ENCODE measurements at regions not wholly inside any gene's neighbourhood (a gene's known extent, or its start where the extent isn't known, plus 50 kb on each side); places are given as distances from the start of the nearest gene placed in this dataset.
A peak's percentile ranks its signal among the peaks of the same experiment; 100 is the strongest.
"Not testable (repeated sequence)": the region's sequence is repeated elsewhere in the genome, so short reads cannot be mapped to it uniquely, and the experiment has no call there.

DNA sequence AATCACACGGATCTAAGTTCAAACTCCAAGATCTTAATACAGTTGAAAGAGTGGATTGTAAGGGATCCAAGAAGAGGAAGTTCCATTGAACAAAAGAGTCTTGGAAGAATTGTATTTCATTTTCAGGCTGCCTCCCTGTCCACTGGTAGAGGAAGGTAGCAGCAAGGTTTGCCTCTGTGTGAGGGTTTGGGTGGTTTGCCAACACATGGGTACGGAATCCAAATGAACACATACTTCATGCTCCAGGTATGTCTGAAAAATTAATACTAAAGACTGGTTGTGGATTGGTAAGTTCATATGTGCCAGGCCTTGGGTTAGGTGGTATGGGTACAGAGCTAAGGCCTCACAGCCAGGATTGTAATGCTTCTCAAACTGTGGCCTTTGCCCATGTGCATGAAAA, 523.6 kb upstream of the BOD1L1 start:
- no peaks in the 10 kb centered on the region for H3K9me3 ChIP-seq (ENCODE audit: control insufficient read depth, low read length)
- H3K27me3 ChIP-seq (replicated peaks; ENCODE audit: control insufficient read depth, insufficient read depth, low read length), result no peaks in the 10 kb centered on the region
- H3K4me1 ChIP-seq (ENCODE audit: control insufficient read depth, insufficient read depth, low read length), result no peaks in the 10 kb centered on the region
- H3K4me3 ChIP-seq (ENCODE audit: low read length), result no peak overlapping the region
- no peaks in the 10 kb centered on the region for H3K36me3 ChIP-seq (ENCODE audit: control insufficient read depth, insufficient read depth, low read length, severe bottlenecking)
- H3K9ac ChIP-seq (ENCODE audit: low read length), result no peak overlapping the region
- DNase-seq (ENCODE audit: low read depth), result no peak

DNA sequence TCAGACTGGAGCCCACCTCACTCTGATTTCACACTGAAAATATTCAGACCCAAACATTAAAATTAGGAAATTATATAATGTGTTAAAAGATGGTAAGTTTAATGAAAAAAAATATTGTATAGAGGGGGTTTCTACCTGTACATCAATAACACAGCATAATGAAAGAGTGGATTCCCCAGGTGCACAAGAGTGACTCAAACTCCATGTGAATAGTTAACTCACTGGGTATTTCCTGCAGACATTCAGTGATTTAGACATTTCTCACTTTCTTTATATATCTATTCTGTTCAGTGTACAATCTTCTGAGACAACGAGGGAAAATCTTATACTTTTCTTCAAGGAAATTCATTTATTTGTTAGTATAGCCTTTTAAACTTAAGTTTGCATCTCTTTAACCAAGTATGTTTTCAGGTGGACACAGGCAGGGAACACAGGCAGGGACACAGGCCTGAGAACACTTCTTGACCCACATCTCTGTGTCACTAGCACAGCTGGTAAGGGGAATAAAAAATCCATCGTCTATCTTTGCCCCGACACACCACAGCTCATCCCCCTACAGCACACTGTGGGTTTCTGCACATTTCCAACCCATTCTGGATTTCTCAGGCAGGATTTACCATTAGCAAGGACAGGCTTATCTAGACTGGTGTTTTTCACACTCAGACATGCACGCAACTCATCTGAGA, 525.5 kb upstream of the BOD1L1 start:
- Histone ChIP-seq H3K4me3 (ENCODE audit: low read length) (no peak overlapping the region), H3K27me3 (replicated peaks; ENCODE audit: control insufficient read depth, insufficient read depth, low read length) (no peaks in the 10 kb centered on the region), H3K9ac (ENCODE audit: low read length) (no peak overlapping the region), H3K9me3 (ENCODE audit: control insufficient read depth, low read length) (no peaks in the 10 kb centered on the region), H3K36me3 (ENCODE audit: control insufficient read depth, insufficient read depth, low read length, severe bottlenecking) (no peaks in the 10 kb centered on the region), H3K4me1 (ENCODE audit: control insufficient read depth, insufficient read depth, low read length) (no peaks in the 10 kb centered on the region)
- DNase-seq (ENCODE audit: low read depth), result no peak

DNA sequence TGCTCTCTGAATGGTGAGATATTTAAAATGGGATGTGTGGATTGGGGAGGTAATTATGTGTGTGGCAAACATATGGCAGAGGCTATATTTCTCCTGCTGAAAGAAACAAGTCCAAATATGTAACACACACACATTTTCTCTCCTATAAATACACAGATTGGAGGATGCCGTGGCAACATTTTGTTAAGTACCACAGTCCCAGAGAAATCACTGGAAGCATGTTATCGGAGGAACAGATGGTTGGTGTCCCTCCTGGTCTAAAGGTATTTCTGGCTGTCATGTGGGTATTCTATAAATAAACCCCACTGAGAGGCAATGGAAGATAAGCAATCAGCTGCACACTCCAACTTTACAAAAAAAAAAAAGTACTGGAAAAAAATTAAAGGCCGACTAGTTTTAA, 528.3 kb upstream of the BOD1L1 start:
- Histone ChIP-seq H3K36me3 (ENCODE audit: control insufficient read depth, insufficient read depth, low read length, severe bottlenecking) (no peaks in the 10 kb centered on the region), H3K9ac (ENCODE audit: low read length) (no peak overlapping the region), H3K27me3 (replicated peaks; ENCODE audit: control insufficient read depth, insufficient read depth, low read length) (no peaks in the 10 kb centered on the region), H3K9me3 (ENCODE audit: control insufficient read depth, low read length) (no peaks in the 10 kb centered on the region), H3K4me1 (ENCODE audit: control insufficient read depth, insufficient read depth, low read length) (no peaks in the 10 kb centered on the region), H3K4me3 (ENCODE audit: low read length) (no peak overlapping the region)
- no peak for DNase-seq (ENCODE audit: low read depth)

DNA sequence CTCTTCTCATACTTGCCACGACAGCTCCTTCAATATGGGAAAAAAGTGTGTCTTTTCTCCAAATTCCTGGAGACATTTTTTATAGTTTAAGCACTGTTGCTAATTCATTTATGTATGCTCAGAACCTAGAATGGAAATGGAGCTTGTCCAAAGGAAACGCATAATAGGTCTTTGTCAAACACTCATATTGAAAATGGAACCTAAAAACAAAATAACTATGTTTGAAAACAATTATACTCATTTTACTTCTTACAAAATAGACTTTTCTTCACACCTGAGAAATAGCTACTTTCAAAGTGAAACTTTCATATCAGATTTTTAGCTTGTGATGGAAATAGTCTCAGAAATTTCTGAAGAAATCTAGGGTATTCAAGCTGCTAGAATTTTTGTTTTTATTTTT, 529.7 kb upstream of the BOD1L1 start:
- H3K27me3 ChIP-seq (replicated peaks; ENCODE audit: control insufficient read depth, insufficient read depth, low read length), result no peaks in the 10 kb centered on the region
- H3K4me1 ChIP-seq (ENCODE audit: control insufficient read depth, insufficient read depth, low read length), result no peaks in the 10 kb centered on the region
- no peak overlapping the region for H3K4me3 ChIP-seq (ENCODE audit: low read length)
- H3K9ac ChIP-seq (ENCODE audit: low read length), result no peak overlapping the region
- H3K9me3 ChIP-seq (ENCODE audit: control insufficient read depth, low read length), result no peaks in the 10 kb centered on the region
- DNase-seq (ENCODE audit: low read depth), result no peak
- no peaks in the 10 kb centered on the region for H3K36me3 ChIP-seq (ENCODE audit: control insufficient read depth, insufficient read depth, low read length, severe bottlenecking)

DNA sequence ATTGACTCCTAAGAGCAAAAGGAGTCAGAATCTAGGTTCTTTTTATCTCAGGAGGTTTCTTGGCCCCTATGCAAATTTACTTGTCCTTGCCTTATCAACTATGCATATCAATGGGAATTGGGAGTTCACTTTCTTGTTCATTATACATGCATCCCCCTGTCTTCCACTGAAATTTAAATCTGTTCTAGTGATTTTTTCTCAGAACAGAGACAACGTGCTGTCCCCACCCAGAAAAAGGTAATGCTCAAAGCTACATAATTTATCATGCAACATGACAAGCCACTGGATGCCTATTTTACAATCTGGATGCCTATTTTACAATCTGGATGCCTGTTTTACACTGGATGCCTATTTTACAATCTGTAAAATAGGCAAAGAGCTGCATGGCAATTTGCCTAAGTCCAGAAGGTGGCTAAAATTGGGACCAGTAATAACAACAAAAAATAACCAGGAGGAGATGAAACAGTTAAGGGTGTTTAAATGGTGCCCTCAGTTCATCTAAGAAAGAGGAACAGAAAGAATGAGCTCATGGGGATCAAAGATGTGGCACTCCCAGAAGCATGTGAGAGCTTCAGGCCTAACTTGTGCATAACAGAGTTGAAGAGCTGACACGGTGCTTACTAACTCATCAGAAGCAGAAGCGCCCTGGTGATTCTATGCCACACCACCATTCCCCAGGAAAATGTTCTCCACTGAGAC, 537.8 kb upstream of the BOD1L1 start:
- no peaks in the 10 kb centered on the region for H3K36me3 ChIP-seq (ENCODE audit: control insufficient read depth, insufficient read depth, low read length, severe bottlenecking)
- no peaks in the 10 kb centered on the region for H3K9me3 ChIP-seq (ENCODE audit: control insufficient read depth, low read length)
- H3K9ac ChIP-seq (ENCODE audit: low read length), result no peak overlapping the region
- H3K27me3 ChIP-seq (replicated peaks; ENCODE audit: control insufficient read depth, insufficient read depth, low read length), result no peaks in the 10 kb centered on the region
- peaks cover 16% of the 10 kb centered on the region for H3K4me1 ChIP-seq (ENCODE audit: control insufficient read depth, insufficient read depth, low read length)
- H3K4me3 ChIP-seq (ENCODE audit: low read length), result no peak overlapping the region
- DNase-seq (ENCODE audit: low read depth), result no peak

DNA sequence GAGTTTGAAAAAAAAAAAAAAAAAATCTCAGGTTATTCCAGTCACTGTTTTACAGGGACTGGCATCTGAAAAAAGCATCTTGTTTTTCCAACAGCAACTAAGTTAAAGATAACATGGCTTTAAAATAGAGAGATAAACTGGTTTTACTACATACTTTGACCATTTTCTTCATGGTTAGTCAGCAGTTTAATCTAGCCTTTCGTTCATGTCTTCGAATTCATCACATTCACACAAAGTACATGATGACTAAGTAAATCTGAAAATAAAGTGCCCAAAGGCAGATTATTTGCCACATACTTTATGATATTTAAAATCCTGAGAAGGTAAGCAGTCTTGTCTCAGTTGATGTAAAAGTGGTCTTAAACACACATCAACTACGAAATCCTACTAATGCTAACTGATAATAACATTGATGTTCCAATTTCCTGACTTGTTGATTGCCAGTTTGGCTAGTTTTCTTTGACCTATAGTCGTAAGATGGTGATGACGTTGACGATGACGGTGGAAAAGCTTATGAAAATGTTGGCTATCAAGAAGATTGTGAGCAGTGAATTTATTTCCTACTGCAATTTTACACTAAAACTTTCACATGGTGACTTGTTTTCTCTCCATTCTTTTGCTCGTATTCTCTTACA, 540.5 kb upstream of the BOD1L1 start:
- H3K27me3 ChIP-seq (replicated peaks; ENCODE audit: control insufficient read depth, insufficient read depth, low read length), result no peaks in the 10 kb centered on the region
- peaks cover 16% of the 10 kb centered on the region for H3K4me1 ChIP-seq (ENCODE audit: control insufficient read depth, insufficient read depth, low read length)
- no peaks in the 10 kb centered on the region for H3K36me3 ChIP-seq (ENCODE audit: control insufficient read depth, insufficient read depth, low read length, severe bottlenecking)
- DNase-seq (ENCODE audit: low read depth), result peak; percentile 15
- H3K4me3 ChIP-seq (ENCODE audit: low read length), result no peak overlapping the region
- no peak overlapping the region for H3K9ac ChIP-seq (ENCODE audit: low read length)
- no peaks in the 10 kb centered on the region for H3K9me3 ChIP-seq (ENCODE audit: control insufficient read depth, low read length)

DNA sequence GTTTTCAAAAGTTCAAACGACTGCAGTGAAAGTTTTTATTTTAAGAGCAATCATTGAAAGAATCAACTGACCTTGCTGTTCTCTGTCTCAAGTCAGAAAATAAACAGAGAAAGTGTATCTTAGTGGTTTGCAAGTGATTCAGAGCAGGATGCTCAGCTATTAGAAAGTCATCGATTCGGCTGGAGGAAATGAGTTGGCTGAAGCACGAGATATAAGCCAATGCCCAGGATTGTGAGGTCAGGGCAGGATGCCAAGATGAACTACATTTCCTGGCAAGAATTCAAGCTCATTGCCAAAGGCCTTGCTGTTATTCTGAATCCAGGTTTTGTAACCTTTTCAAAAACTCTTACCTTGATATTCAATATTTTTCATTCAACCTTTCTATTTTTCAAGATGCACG, 541.4 kb upstream of the BOD1L1 start:
- DNase-seq (ENCODE audit: low read depth), result peak; percentile 63
- Histone ChIP-seq H3K9ac (ENCODE audit: low read length) (peak overlapping the region; percentile 19), H3K4me1 (ENCODE audit: control insufficient read depth, insufficient read depth, low read length) (peaks cover 16% of the 10 kb centered on the region), H3K4me3 (ENCODE audit: low read length) (no peak overlapping the region), H3K27me3 (replicated peaks; ENCODE audit: control insufficient read depth, insufficient read depth, low read length) (no peaks in the 10 kb centered on the region), H3K9me3 (ENCODE audit: control insufficient read depth, low read length) (no peaks in the 10 kb centered on the region), H3K36me3 (ENCODE audit: control insufficient read depth, insufficient read depth, low read length, severe bottlenecking) (no peaks in the 10 kb centered on the region)

DNA sequence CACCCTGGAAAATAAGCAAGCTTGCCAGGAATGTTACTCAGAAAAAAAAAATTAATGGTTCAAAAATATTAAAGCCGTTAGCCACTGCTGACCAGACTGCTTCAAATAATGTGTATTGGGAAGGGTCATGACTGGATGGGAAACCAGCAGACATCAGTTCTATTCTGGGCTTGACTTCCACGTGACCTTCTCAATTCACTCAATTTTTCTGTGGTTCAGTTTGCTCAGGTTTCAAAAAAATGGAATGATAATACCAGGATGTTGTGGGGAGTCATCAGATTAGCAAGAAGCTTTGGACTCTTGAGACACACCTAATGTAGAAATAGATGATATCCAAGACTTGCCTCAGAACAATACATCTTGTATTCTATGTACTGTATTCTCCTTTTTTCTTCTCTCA, 541.9 kb upstream of the BOD1L1 start:
- Histone ChIP-seq H3K9me3 (ENCODE audit: control insufficient read depth, low read length) (no peaks in the 10 kb centered on the region), H3K4me1 (ENCODE audit: control insufficient read depth, insufficient read depth, low read length) (peaks cover 16% of the 10 kb centered on the region), H3K4me3 (ENCODE audit: low read length) (no peak overlapping the region), H3K9ac (ENCODE audit: low read length) (no peak overlapping the region), H3K27me3 (replicated peaks; ENCODE audit: control insufficient read depth, insufficient read depth, low read length) (no peaks in the 10 kb centered on the region), H3K36me3 (ENCODE audit: control insufficient read depth, insufficient read depth, low read length, severe bottlenecking) (no peaks in the 10 kb centered on the region)
- DNase-seq (ENCODE audit: low read depth), result peak; percentile 3

DNA sequence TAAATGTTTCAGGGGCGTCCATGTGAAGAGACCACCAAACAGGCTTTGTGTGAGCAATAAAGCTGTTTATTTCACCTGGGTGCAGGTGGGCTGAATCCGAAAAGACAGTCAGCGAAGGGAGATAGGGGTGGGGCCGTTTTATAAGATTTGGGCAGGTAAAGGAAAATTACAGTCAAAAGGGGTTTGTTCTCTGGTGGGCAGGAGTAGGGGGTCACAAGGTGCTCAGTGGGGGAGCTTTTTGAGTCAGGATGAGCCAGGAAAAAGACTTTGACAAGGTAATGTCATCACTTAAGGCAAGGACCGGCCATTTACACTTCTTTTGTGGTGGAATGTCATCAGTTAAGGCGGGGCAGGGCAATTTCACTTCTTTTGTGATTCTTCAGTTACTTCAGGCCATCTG, 542.4 kb upstream of the BOD1L1 start:
- DNase-seq (ENCODE audit: low read depth); H3K9me3 ChIP-seq (ENCODE audit: control insufficient read depth, low read length); H3K36me3 ChIP-seq (ENCODE audit: control insufficient read depth, insufficient read depth, low read length, severe bottlenecking); H3K27me3 ChIP-seq (replicated peaks; ENCODE audit: control insufficient read depth, insufficient read depth, low read length); H3K4me3 ChIP-seq (ENCODE audit: low read length); H3K9ac ChIP-seq (ENCODE audit: low read length): not testable (repeated sequence)
- peaks cover 16% of the 10 kb centered on the region for H3K4me1 ChIP-seq (ENCODE audit: control insufficient read depth, insufficient read depth, low read length)

DNA sequence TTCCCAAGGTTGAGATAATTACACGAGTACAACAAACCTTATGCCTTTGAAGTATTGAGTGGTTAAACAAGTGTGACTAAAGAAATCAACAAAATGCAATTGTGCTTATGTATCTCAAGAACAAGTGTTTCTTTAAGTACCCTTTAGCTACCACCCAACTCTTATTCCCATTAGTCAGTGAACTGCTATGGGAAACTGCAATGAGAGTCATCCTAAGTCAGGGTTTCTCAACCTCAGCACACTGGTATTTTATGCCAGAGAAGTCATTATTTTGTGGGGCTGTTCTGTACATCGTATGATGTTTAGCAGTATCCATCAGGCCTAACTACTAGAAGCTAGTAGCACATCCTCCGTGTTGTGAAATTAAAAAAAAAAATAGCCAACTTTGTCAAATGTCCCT, 549.1 kb upstream of the BOD1L1 start:
- Histone ChIP-seq H3K9me3 (ENCODE audit: control insufficient read depth, low read length) (no peaks in the 10 kb centered on the region), H3K4me1 (ENCODE audit: control insufficient read depth, insufficient read depth, low read length) (peaks cover 2% of the 10 kb centered on the region), H3K36me3 (ENCODE audit: control insufficient read depth, insufficient read depth, low read length, severe bottlenecking) (no peaks in the 10 kb centered on the region), H3K9ac (ENCODE audit: low read length) (no peak overlapping the region), H3K27me3 (replicated peaks; ENCODE audit: control insufficient read depth, insufficient read depth, low read length) (no peaks in the 10 kb centered on the region), H3K4me3 (ENCODE audit: low read length) (no peak overlapping the region)
- DNase-seq (ENCODE audit: low read depth), result no peak

DNA sequence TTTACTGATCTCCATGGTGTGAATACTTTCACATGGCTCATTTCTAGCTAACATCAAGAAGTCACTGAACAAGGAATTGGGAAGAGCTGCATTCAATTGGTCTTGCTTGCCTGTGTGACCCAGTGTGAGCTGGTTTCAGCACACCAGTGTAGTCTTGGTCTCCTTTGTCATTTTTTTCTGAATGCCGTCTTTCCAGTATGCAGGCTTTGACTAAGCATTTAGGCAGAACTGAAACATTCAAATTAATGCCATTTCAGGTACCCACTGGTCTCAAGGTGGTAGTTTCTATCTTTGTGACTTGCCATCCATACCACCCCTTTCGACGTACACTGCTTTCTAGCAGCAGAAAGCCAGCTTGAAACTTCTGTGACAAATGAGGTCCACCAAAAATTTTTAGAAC, 550.5 kb upstream of the BOD1L1 start:
- no peak overlapping the region for H3K4me3 ChIP-seq (ENCODE audit: low read length)
- no peaks in the 10 kb centered on the region for H3K27me3 ChIP-seq (replicated peaks; ENCODE audit: control insufficient read depth, insufficient read depth, low read length)
- no peak overlapping the region for H3K9ac ChIP-seq (ENCODE audit: low read length)
- H3K9me3 ChIP-seq (ENCODE audit: control insufficient read depth, low read length), result no peaks in the 10 kb centered on the region
- peaks cover 2% of the 10 kb centered on the region for H3K4me1 ChIP-seq (ENCODE audit: control insufficient read depth, insufficient read depth, low read length)
- H3K36me3 ChIP-seq (ENCODE audit: control insufficient read depth, insufficient read depth, low read length, severe bottlenecking), result no peaks in the 10 kb centered on the region
- DNase-seq (ENCODE audit: low read depth), result no peak
